Tibial nerve (tissue), 4 donors: ENCODE measurements at regions not wholly inside any gene's neighbourhood (a gene's known extent, or its start where the extent isn't known, plus 50 kb on each side); places are given as distances from the start of the nearest gene placed in this dataset.

Source experiments
- DNase-seq, 2 donors: peaks; one replicate each; pipeline ENCODE4 v3.0.0-alpha.2; 2019; ENCODE audit warnings: low spot score in 2 of 2
- H3K27ac ChIP-seq, 4 donors: fragments of 200-600 bp; sonication (generic) in 3 of 4; one replicate each; pipeline ENCODE4 v1.5.1; 2017 to 2019; ENCODE audit warnings: mild to moderate bottlenecking in 1 of 4
- H3K27me3 ChIP-seq, 2 donors: fragments of 200-600 bp; sonication (generic) in 1 of 2; one replicate each; pipeline versions ENCODE4 v1.5.1 to v1.6.0; 2017 to 2019
- H3K36me3 ChIP-seq, 3 donors: fragments of 200-600 bp; sonication (generic); one replicate each; pipeline ENCODE4 v1.5.1; 2018 to 2019
- H3K4me1 ChIP-seq, 4 donors: fragments of 200-600 bp; sonication (generic) in 3 of 4; one replicate each; pipeline ENCODE4 v1.5.1; 2017 to 2019
- H3K4me3 ChIP-seq, 4 donors: fragments of 200-600 bp; sonication (generic) in 3 of 4; one replicate each; pipeline ENCODE4 v1.5.1; 2017 to 2019; ENCODE audit warnings: mild to moderate bottlenecking in 1 of 4, moderate library complexity in 1 of 4
- H3K9me3 ChIP-seq, 4 donors: fragments of 200-600 bp; sonication (generic) in 3 of 4; one replicate each; pipeline ENCODE4 v1.5.1; 2017 to 2019
- CTCF ChIP-seq, 5 experiments: fragments of 200-600 bp in 3 of 5; fragments of 450-650 bp in 2 of 5; sonication (generic) in 3 of 5; IDR thresholded peaks; one replicate each; pipeline ENCODE4 v1.5.1; 2016 to 2019; ENCODE audit warnings: antibody characterized with exemption in 5 of 5, mild to moderate bottlenecking in 3 of 5, moderate library complexity in 2 of 5
- EP300 ChIP-seq, 2 donors: sonication (generic); formaldehyde crosslinking; IDR thresholded peaks; one replicate each; pipeline ENCODE4 v1.6.1; 2017; ENCODE audit warnings: antibody characterized with exemption in 2 of 2, mild to moderate bottlenecking in 1 of 2
- POLR2A ChIP-seq, 2 donors: fragments of 450-650 bp; IDR thresholded peaks; one replicate each; pipeline ENCODE4 v1.6.1; 2017; ENCODE audit warnings: antibody characterized with exemption in 2 of 2, mild to moderate bottlenecking in 2 of 2, moderate library complexity in 2 of 2
- WGBS, 2 donors: methylation state at CpG; one replicate each; pipeline ENCODE4 v1.1.5; 2018; 5-methylcytosine and 5-hydroxymethylcytosine counted together

- no peaks in the 10 kb centered on the region for H3K27me3 ChIP-seq
- H3K27ac ChIP-seq: no peak overlapping the region
- H3K4me3 ChIP-seq: no peak overlapping the region
- peaks cover 0 to 16% (median 0%) of the 10 kb centered on the region in 4 donors for H3K4me1 ChIP-seq
- TF ChIP-seq POLR2A (IDR thresholded peaks at IDR 0.05): no peak
- WGBS, 2 donors: 78 to 81% methylated on average over 7 of the region's 7 CpGs
- DNase-seq: no peak
- no peaks in the 10 kb centered on the region for H3K36me3 ChIP-seq
- no peaks in the 10 kb centered on the region for H3K9me3 ChIP-seq
Observed at GRCh38 chr6:140576004-140576555, 1201.6 kb upstream of the CITED2 start.

GRCh38 chr6:140572867-140573266, 1198.4 kb upstream of the CITED2 start:
- TF ChIP-seq EP300 (IDR thresholded peaks at IDR 0.05): no peak
- TF ChIP-seq CTCF (IDR thresholded peaks at IDR 0.05): no peak
- TF ChIP-seq POLR2A (IDR thresholded peaks at IDR 0.05): no peak
- H3K9me3 ChIP-seq: no peaks in the 10 kb centered on the region
- peaks cover 0 to 16% (median 0%) of the 10 kb centered on the region in 4 donors for H3K4me1 ChIP-seq
- no peak for DNase-seq
- H3K4me3 ChIP-seq: no peak overlapping the region
- H3K27ac ChIP-seq: no peak overlapping the region
- no peaks in the 10 kb centered on the region for H3K36me3 ChIP-seq
- H3K27me3 ChIP-seq: no peaks in the 10 kb centered on the region

GRCh38 chr6:140572129-140572528, 1197.7 kb upstream of the CITED2 start:
- no peaks in the 10 kb centered on the region for H3K27me3 ChIP-seq
- 23 to 42% methylated on average over 3 of the region's 3 CpGs for WGBS, 2 donors
- no peak for DNase-seq
- H3K9me3 ChIP-seq: no peaks in the 10 kb centered on the region
- TF ChIP-seq EP300 (IDR thresholded peaks at IDR 0.05): peak in 1 of 2 donors; percentile 33
- no peak for TF ChIP-seq POLR2A (IDR thresholded peaks at IDR 0.05)
- peaks cover 0 to 19% (median under 1%) of the 10 kb centered on the region in 4 donors for H3K4me1 ChIP-seq
- no peak overlapping the region for H3K4me3 ChIP-seq
- no peak overlapping the region for H3K27ac ChIP-seq
- no peaks in the 10 kb centered on the region for H3K36me3 ChIP-seq

- no peak for DNase-seq
- Histone ChIP-seq H3K9me3 (no peaks in the 10 kb centered on the region), H3K36me3 (no peaks in the 10 kb centered on the region)
Observed at GRCh38 chr6:140571145-140571544, 1196.7 kb upstream of the CITED2 start.

GRCh38 chr6:140567466-140567865, 1193.0 kb upstream of the CITED2 start:
- no peak for DNase-seq
- no peaks in the 10 kb centered on the region for H3K36me3 ChIP-seq
- H3K4me3 ChIP-seq: no peak overlapping the region
- H3K27ac ChIP-seq: no peak overlapping the region
- WGBS, 2 donors: 59 to 71% methylated on average over 2 of the region's 2 CpGs
- H3K4me1 ChIP-seq: peaks cover 0 to 24% (median 3%) of the 10 kb centered on the region in 4 donors
- no peaks in the 10 kb centered on the region for H3K27me3 ChIP-seq
- TF ChIP-seq CTCF (IDR thresholded peaks at IDR 0.05) (no peak), POLR2A (IDR thresholded peaks at IDR 0.05) (no peak), EP300 (IDR thresholded peaks at IDR 0.05) (no peak)
- no peaks in the 10 kb centered on the region for H3K9me3 ChIP-seq

More at GRCh38 chr6:140571145-140571544, 1196.7 kb upstream of the CITED2 start:
- TF ChIP-seq EP300 (IDR thresholded peaks at IDR 0.05) (no peak), CTCF (IDR thresholded peaks at IDR 0.05) (no peak), POLR2A (IDR thresholded peaks at IDR 0.05) (no peak)
- Histone ChIP-seq H3K4me3 (no peak overlapping the region), H3K4me1 (peaks cover 0 to 29% (median 3%) of the 10 kb centered on the region in 4 donors), H3K27me3 (no peaks in the 10 kb centered on the region), H3K27ac (no peak overlapping the region)

- Histone ChIP-seq H3K4me3 (no peak overlapping the region), H3K4me1 (peaks cover 0 to 19% (median 3%) of the 10 kb centered on the region in 4 donors), H3K27me3 (no peaks in the 10 kb centered on the region), H3K9me3 (no peaks in the 10 kb centered on the region), H3K36me3 (no peaks in the 10 kb centered on the region), H3K27ac (peak overlapping the region in 2 of 4 donors; percentile 47 to 56)
- no peak for DNase-seq
- TF ChIP-seq EP300 (IDR thresholded peaks at IDR 0.05) (no peak), POLR2A (IDR thresholded peaks at IDR 0.05) (no peak), CTCF (IDR thresholded peaks at IDR 0.05) (no peak)
- WGBS, 2 donors: 63 to 79% methylated on average over 1 of the region's 1 CpG
Observed at GRCh38 chr6:140566781-140567277, 1192.4 kb upstream of the CITED2 start.
